GM12873 (cell line): ENCODE measurements at regions not wholly inside any gene's neighbourhood (a gene's known extent, or its start where the extent isn't known, plus 50 kb on each side); places are given as distances from the start of the nearest gene placed in this dataset.

ENCODE experiments used
- CTCF ChIP-seq: IDR thresholded peaks from 2 replicates; pipeline ENCODE4 v1.5.1; 2012; ENCODE audit warnings: low read depth, mild to moderate bottlenecking, moderate library complexity, low read length, control low read depth; ENCODE audit not compliant: insufficient read depth; ENCODE audit errors: missing control alignments

GRCh38 chr17:71682174-71682494 lies 438.7 kb upstream of the SOX9 start:
- no peak for TF ChIP-seq CTCF

GRCh38 chr17:71689782-71690181 lies 431.0 kb upstream of the SOX9 start:
- no peak for TF ChIP-seq CTCF

GRCh38 chr17:71699907-71700306 lies 420.9 kb upstream of the SOX9 start:
- TF ChIP-seq CTCF: no peak

GRCh38 chr17:71703701-71704100 lies 417.1 kb upstream of the SOX9 start:
- TF ChIP-seq CTCF: no peak

- no peak for TF ChIP-seq CTCF
Observed at GRCh38 chr17:71709271-71709890, 411.4 kb upstream of the SOX9 start.

- TF ChIP-seq CTCF: no peak
Observed at GRCh38 chr17:71709946-71710345, 410.9 kb upstream of the SOX9 start.

- TF ChIP-seq CTCF: no peak
Observed at GRCh38 chr17:71710816-71711215, 410.0 kb upstream of the SOX9 start.
